ENCODE measurements at regions not wholly inside any gene's neighbourhood (a gene's known extent, or its start where the extent isn't known, plus 50 kb on each side); places are given as distances from the start of the nearest gene placed in this dataset.

DNA sequence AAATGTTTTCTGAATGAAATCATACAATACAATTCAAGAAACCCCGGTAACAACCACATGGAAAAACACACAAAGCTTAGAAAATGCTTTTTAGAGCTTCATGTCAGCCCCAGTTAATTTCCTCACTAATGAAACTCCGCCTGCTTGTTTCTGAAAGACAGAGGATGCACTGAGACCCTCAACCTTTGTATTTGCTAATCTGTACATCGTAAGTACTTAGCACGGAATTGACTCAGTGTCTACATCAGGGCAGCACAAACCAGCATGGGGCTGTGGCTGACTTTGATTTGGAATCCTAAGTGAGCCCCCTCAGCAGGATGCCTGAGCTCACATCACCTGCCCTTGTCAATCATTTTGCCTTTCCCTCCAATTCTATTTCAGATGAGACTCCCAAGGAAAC is 499.1 kb upstream of the MPDZ start:
- TF ChIP-seq CTCF (IDR thresholded peaks at IDR 0.05; ENCODE audit: borderline replicate concordance, insufficient read depth, low read depth, low read length) = no peak
- no peak overlapping the region for H3K4me3 ChIP-seq (ENCODE audit: low read depth, low read length)

- no peak overlapping the region for H3K4me3 ChIP-seq (ENCODE audit: low read depth, low read length)
- no peak for TF ChIP-seq CTCF (IDR thresholded peaks at IDR 0.05; ENCODE audit: borderline replicate concordance, insufficient read depth, low read depth, low read length)
Measured at GRCh38 chr9:13770956-13771355, 491.5 kb upstream of the MPDZ start.

GRCh38 chr9:13769641-13770040 is 490.1 kb upstream of the MPDZ start:
- TF ChIP-seq CTCF (IDR thresholded peaks at IDR 0.05; ENCODE audit: borderline replicate concordance, insufficient read depth, low read depth, low read length) = no peak
- H3K4me3 ChIP-seq (ENCODE audit: low read depth, low read length) = no peak overlapping the region

DNA sequence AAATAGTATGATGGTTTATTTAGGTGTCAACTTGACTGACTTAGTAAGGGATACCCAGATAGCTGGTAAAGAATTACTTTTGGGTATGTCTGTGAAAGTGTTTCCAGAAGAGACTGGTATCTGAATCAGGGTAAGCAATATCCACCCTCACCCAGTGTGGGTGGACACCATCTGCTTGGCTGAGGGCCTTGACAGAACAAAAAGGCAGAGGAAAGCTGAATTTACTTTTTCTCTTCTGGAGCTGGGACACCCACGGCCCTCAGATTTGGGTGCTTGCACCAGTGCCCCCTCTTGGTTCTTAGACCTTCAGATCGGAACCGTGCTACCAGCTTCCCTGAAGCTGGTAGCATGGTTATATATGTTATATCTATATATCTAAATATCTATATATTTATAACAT is 489.5 kb upstream of the MPDZ start:
- H3K4me3 ChIP-seq (ENCODE audit: low read depth, low read length) = no peak overlapping the region
- TF ChIP-seq CTCF (IDR thresholded peaks at IDR 0.05; ENCODE audit: borderline replicate concordance, insufficient read depth, low read depth, low read length) = no peak

- H3K4me3 ChIP-seq (ENCODE audit: low read depth, low read length) = no peak overlapping the region
- TF ChIP-seq CTCF (IDR thresholded peaks at IDR 0.05; ENCODE audit: borderline replicate concordance, insufficient read depth, low read depth, low read length) = no peak
Measured at GRCh38 chr9:13762209-13762608, 482.7 kb upstream of the MPDZ start.

- TF ChIP-seq CTCF (IDR thresholded peaks at IDR 0.05; ENCODE audit: borderline replicate concordance, insufficient read depth, low read depth, low read length) = no peak
- H3K4me3 ChIP-seq (ENCODE audit: low read depth, low read length) = no peak overlapping the region
Measured at GRCh38 chr9:13759551-13759950, 480.1 kb upstream of the MPDZ start.

DNA sequence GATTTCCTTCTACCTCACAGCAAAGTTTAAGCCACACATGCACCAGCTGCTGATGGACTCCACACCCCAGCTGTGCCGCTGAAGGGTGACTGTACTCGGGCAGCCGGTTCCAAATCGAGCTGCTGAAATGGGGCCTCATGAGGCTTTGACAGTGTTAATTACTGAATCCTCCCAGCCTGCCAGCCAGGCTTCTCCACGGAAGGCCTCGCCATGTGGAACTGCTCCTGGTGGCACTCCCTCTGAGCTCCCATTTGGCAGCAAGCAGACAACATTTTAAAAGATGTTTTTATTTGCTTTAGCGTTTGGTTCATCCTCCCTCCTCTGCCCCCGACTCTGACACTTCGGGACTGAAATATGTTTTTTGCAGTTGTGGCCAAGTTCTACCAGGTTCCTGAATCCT is 479.4 kb upstream of the MPDZ start:
- no peak for TF ChIP-seq CTCF (IDR thresholded peaks at IDR 0.05; ENCODE audit: borderline replicate concordance, insufficient read depth, low read depth, low read length)
- no peak overlapping the region for H3K4me3 ChIP-seq (ENCODE audit: low read depth, low read length)
